Neural crest cell (in vitro differentiated cells): ENCODE measurements at regions not wholly inside any gene's neighbourhood (a gene's known extent, or its start where the extent isn't known, plus 50 kb on each side); places are given as distances from the start of the nearest gene placed in this dataset.

Experiments
- DNase-seq: peaks from one replicate; pipeline ENCODE4 v3.0.0; 2021; ENCODE audit warnings: low read depth, mixed read lengths, low spot score
- H3K27ac Mint-ChIP-seq: one replicate; pipeline ENCODE4 v1.8.0; 2021; ENCODE audit warnings: mild to moderate bottlenecking, mixed read lengths; ENCODE audit not compliant: unreplicated experiment
- H3K27me3 Mint-ChIP-seq: 2 replicates; pipeline ENCODE4 v1.8.0; 2021; ENCODE audit warnings: low read depth, mild to moderate bottlenecking, mixed read lengths
- H3K36me3 Mint-ChIP-seq: 2 replicates; pipeline ENCODE4 v1.8.0; 2021; ENCODE audit warnings: low read depth, mild to moderate bottlenecking, mixed read lengths
- H3K4me1 Mint-ChIP-seq: 2 replicates; pipeline ENCODE4 v1.8.0; 2021; ENCODE audit warnings: mixed read lengths
- H3K4me3 Mint-ChIP-seq: one replicate; pipeline ENCODE4 v1.8.0; 2021; ENCODE audit warnings: mild to moderate bottlenecking, mixed read lengths
- H3K9me3 Mint-ChIP-seq: 2 replicates; pipeline ENCODE4 v1.8.0; 2021; ENCODE audit warnings: mixed read lengths
- TF ChIP-seq, protein P1 (sequence below): fragments of 200-600 bp; sonication (generic); conservative IDR thresholded peaks from 2 replicates; pipeline ENCODE4 v1.5.0; 2021; ENCODE audit warnings: antibody characterized with exemption, mild to moderate bottlenecking

DNA sequence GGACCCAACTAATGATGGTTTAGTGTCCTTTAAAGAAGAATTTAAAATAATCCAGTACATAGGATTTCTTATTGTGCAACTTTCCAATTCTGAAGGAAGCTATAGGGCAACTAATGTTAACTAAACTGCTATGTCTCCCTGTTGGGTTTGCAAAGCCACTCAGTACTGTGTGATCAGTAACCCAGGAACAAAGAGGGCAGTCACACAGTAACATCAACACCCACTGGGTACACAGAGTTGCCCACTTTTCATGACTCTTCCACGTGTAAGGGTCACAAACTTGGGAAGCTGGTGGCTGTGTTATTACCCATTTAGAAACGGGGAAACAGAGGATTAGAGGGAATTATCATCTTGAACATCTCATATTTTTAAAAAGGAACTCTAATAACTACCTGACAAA lies 555.0 kb upstream of the DIPK2B start:
- DNase-seq = no peak
- TF ChIP-seq, protein P1, sequence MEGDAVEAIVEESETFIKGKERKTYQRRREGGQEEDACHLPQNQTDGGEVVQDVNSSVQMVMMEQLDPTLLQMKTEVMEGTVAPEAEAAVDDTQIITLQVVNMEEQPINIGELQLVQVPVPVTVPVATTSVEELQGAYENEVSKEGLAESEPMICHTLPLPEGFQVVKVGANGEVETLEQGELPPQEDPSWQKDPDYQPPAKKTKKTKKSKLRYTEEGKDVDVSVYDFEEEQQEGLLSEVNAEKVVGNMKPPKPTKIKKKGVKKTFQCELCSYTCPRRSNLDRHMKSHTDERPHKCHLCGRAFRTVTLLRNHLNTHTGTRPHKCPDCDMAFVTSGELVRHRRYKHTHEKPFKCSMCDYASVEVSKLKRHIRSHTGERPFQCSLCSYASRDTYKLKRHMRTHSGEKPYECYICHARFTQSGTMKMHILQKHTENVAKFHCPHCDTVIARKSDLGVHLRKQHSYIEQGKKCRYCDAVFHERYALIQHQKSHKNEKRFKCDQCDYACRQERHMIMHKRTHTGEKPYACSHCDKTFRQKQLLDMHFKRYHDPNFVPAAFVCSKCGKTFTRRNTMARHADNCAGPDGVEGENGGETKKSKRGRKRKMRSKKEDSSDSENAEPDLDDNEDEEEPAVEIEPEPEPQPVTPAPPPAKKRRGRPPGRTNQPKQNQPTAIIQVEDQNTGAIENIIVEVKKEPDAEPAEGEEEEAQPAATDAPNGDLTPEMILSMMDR = no peak
- Mint-ChIP-seq H3K9me3 (no peaks in the 10 kb centered on the region), H3K36me3 (no peaks in the 10 kb centered on the region), H3K27me3 (no peaks in the 10 kb centered on the region), H3K4me3 (no peak overlapping the region), H3K4me1 (peaks cover 11% of the 10 kb centered on the region), H3K27ac (no peak overlapping the region)

DNA sequence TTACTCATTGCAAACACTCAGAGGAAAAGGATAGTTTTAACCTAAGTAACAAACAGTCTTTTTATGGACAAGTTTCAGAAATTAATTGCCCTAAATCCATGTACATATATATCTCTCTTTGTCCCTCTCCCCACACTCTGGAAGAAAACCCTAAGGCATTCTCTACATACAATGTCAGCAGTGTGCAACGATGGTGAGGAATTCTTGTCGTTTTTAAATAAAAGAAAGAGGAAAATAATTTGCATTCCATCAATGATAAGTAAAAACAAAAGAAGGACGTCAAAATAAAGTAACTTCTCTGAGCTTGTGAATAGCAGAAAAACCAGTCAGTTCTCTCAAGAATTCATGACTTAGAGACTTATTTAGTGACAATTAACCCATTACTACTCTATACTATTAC lies 550.5 kb upstream of the DIPK2B start:
- H3K4me1 Mint-ChIP-seq = peaks cover 13% of the 10 kb centered on the region
- no peak overlapping the region for H3K27ac Mint-ChIP-seq
- TF ChIP-seq, protein P1 = no peak
- H3K36me3 Mint-ChIP-seq = no peaks in the 10 kb centered on the region
- H3K27me3 Mint-ChIP-seq = no peaks in the 10 kb centered on the region
- no peak overlapping the region for H3K4me3 Mint-ChIP-seq
- H3K9me3 Mint-ChIP-seq = no peaks in the 10 kb centered on the region
- DNase-seq = no peak

DNA sequence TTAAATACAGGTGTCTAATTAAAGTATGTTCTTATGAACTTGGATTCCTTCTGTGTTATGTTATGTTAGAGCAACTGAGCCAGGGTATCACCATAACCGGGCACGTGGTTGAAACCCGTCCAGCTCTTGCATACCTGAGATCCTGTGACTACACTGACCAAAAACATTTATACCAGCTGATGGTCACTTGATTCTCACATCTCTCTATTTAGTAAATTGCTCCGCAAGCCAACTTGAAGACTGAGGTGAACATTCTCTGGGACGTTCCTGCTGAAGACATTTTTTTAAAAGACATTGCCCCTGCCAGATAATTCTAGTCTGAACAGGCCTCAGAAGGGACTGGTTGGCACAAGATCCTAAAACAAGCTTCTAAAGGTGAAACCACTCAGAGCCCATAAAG lies 550.0 kb upstream of the DIPK2B start:
- no peak for DNase-seq
- Mint-ChIP-seq H3K9me3 (no peaks in the 10 kb centered on the region), H3K4me3 (no peak overlapping the region), H3K36me3 (peaks cover 3% of the 10 kb centered on the region), H3K27ac (no peak overlapping the region), H3K27me3 (no peaks in the 10 kb centered on the region), H3K4me1 (peaks cover 13% of the 10 kb centered on the region)
- TF ChIP-seq, protein P1 = no peak

- no peak for DNase-seq
- Mint-ChIP-seq H3K9me3 (peaks cover 2% of the 10 kb centered on the region), H3K4me1 (peaks cover 13% of the 10 kb centered on the region), H3K4me3 (no peak overlapping the region), H3K27me3 (no peaks in the 10 kb centered on the region), H3K27ac (no peak overlapping the region), H3K36me3 (peaks cover 6% of the 10 kb centered on the region)
- TF ChIP-seq, protein P1 = no peak
Observed at GRCh38 chrX:45749375-45749774, 548.7 kb upstream of the DIPK2B start.

- peaks cover 8% of the 10 kb centered on the region for H3K36me3 Mint-ChIP-seq
- H3K27ac Mint-ChIP-seq = no peak overlapping the region
- H3K9me3 Mint-ChIP-seq = peaks cover 4% of the 10 kb centered on the region
- H3K4me1 Mint-ChIP-seq = peaks cover 13% of the 10 kb centered on the region
- no peak for DNase-seq
- no peaks in the 10 kb centered on the region for H3K27me3 Mint-ChIP-seq
- TF ChIP-seq, protein P1 = no peak
- H3K4me3 Mint-ChIP-seq = no peak overlapping the region
Observed at GRCh38 chrX:45748369-45748774, 547.7 kb upstream of the DIPK2B start.

GRCh38 chrX:45747905-45748304 lies 547.2 kb upstream of the DIPK2B start:
- Mint-ChIP-seq H3K9me3 (peaks cover 4% of the 10 kb centered on the region), H3K27ac (no peak overlapping the region), H3K27me3 (no peaks in the 10 kb centered on the region), H3K36me3 (peaks cover 8% of the 10 kb centered on the region), H3K4me1 (peaks cover 13% of the 10 kb centered on the region), H3K4me3 (no peak overlapping the region)
- no peak for DNase-seq
- TF ChIP-seq, protein P1 = no peak
